SK-N-SH (cell line): ENCODE measurements at regions not wholly inside any gene's neighbourhood (a gene's known extent, or its start where the extent isn't known, plus 50 kb on each side); places are given as distances from the start of the nearest gene placed in this dataset.
A peak's percentile ranks its signal among the peaks of the same experiment; 100 is the strongest.

Experiments
- CTCF ChIA-PET: fragments of 300-600, 350-600 bp; formaldehyde crosslinking; extraction: SDS; loops from one replicate; lab custom pipeline; 2021; lab: Yijun Ruan, JAX
- POLR2A ChIA-PET: fragments of 350-600 bp; sonication (Branson Sonifier 250); formaldehyde crosslinking; extraction: SDS; loops from one replicate; lab custom pipeline; 2020; ENCODE audit warnings: antibody characterized with exemption, inconsistent platforms; lab: Yijun Ruan, JAX
- DNase-seq: peaks from one replicate; pipeline ENCODE4 v3.0.0; 2012
- H2AFZ ChIP-seq: fragments of 200-600 bp; sonication (generic); 2 replicates; pipeline ENCODE4 v1.8.1; 2016; ENCODE audit warnings: antibody characterized with exemption, mild to moderate bottlenecking, low read depth
- H3F3A ChIP-seq: fragments of 200-600 bp; sonication (generic); replicated peaks from 2 replicates; pipeline ENCODE3; 2016; ENCODE audit warnings: antibody characterized with exemption, mild to moderate bottlenecking; ENCODE audit not compliant: insufficient read depth
- H3K27ac ChIP-seq, 2 experiments: fragments of 200-500 bp in 1 of 2; fragments of 200-600 bp in 1 of 2; sonication (Bioruptor generic) in 1 of 2; sonication (generic), shearing (Covaris generic) in 1 of 2; 2 replicates each; pipeline versions ENCODE4 v1.5.1 to v1.6.1; 2014 to 2016; ENCODE audit warnings: low read depth in 2 of 2, inconsistent platforms in 1 of 2, low read length in 1 of 2, mild to moderate bottlenecking in 1 of 2, mixed read lengths in 1 of 2
- H3K27me3 ChIP-seq: fragments of 200-600 bp; sonication (generic), shearing (Covaris generic); 2 replicates; pipeline ENCODE4 v1.6.1; 2016; ENCODE audit warnings: mixed run types; ENCODE audit not compliant: insufficient read depth
- H3K36me3 ChIP-seq, 2 experiments: fragments of 200-500 bp in 1 of 2; fragments of 200-600 bp in 1 of 2; sonication (Bioruptor generic) in 1 of 2; sonication (generic) in 1 of 2; replicated peaks in 1 of 2; 2 replicates each; pipeline versions ENCODE3 to v1.5.1; 2014 to 2016; ENCODE audit warnings: low read length in 1 of 2, mild to moderate bottlenecking in 1 of 2; ENCODE audit not compliant: insufficient read depth in 2 of 2, control insufficient read depth in 1 of 2
- H3K4me1 ChIP-seq, 2 experiments: fragments of 200-500 bp in 1 of 2; fragments of 200-600 bp in 1 of 2; sonication (Bioruptor generic) in 1 of 2; sonication (generic), shearing (Covaris generic) in 1 of 2; 2 replicates each; pipeline versions ENCODE4 v1.5.1 to v1.6.1; 2014 to 2016; ENCODE audit warnings: low read depth in 1 of 2, low read length in 1 of 2, mixed run types in 1 of 2; ENCODE audit not compliant: insufficient read depth in 2 of 2, control insufficient read depth in 1 of 2
- H3K4me2 ChIP-seq: fragments of 200-600 bp; sonication (generic), shearing (Covaris generic); 2 replicates; pipeline ENCODE4 v1.6.1; 2017; ENCODE audit warnings: mixed run types
- H3K4me3 ChIP-seq, 2 experiments: fragments of 200-500 bp in 1 of 2; fragments of 200-600 bp in 1 of 2; sonication (Bioruptor generic) in 1 of 2; sonication (generic), shearing (Covaris generic) in 1 of 2; 2 replicates each; pipeline versions ENCODE4 v1.5.1 to v1.8.1; 2014 to 2016; ENCODE audit warnings: low read depth in 2 of 2, inconsistent platforms in 1 of 2, low read length in 1 of 2, mild to moderate bottlenecking in 1 of 2, mixed read lengths in 1 of 2, moderate library complexity in 1 of 2
- H3K79me2 ChIP-seq: fragments of 200-600 bp; sonication (generic); 2 replicates; pipeline ENCODE4 v1.8.1; 2017; ENCODE audit warnings: mild to moderate bottlenecking; ENCODE audit not compliant: insufficient read depth
- H3K9ac ChIP-seq: fragments of 200-600 bp; sonication (generic); 2 replicates; pipeline ENCODE4 v1.6.1; 2017; ENCODE audit warnings: mixed run types
- H3K9me2 ChIP-seq: fragments of 200-600 bp; sonication (generic); 2 replicates; pipeline ENCODE4 v1.6.1; 2017; ENCODE audit warnings: mixed run types
- H3K9me3 ChIP-seq: fragments of 200-600 bp; sonication (generic); 2 replicates; pipeline ENCODE4 v1.6.1; 2017; ENCODE audit warnings: mixed run types, mild to moderate bottlenecking, moderate library complexity
- H4K20me1 ChIP-seq: fragments of 200-600 bp; sonication (generic); 2 replicates; pipeline ENCODE4 v1.6.1; 2017; ENCODE audit warnings: mild to moderate bottlenecking, mixed run types; ENCODE audit not compliant: insufficient read depth
- CTCF ChIP-seq: fragments of 200-600 bp; sonication (generic); IDR thresholded peaks from 2 replicates; pipeline ENCODE4 v1.6.1; 2017; ENCODE audit warnings: antibody characterized with exemption, mild to moderate bottlenecking, moderate library complexity
- EZH2phosphoT487 ChIP-seq: fragments of 200-600 bp; sonication (generic); IDR thresholded peaks from 2 replicates; pipeline ENCODE4 v1.6.1; 2017; ENCODE audit warnings: low read depth, mixed run types, mild to moderate bottlenecking, antibody characterized with exemption, moderate library complexity, borderline replicate concordance
- FOSL2 ChIP-seq: IDR thresholded peaks from 2 replicates; pipeline ENCODE4 v1.4.0; 2012; ENCODE audit warnings: low read depth, mild to moderate bottlenecking, moderate library complexity, borderline replicate concordance
- FOXJ3 ChIP-seq: sonication (generic); formaldehyde crosslinking; IDR thresholded peaks from 2 replicates; pipeline ENCODE4 v1.5.1; 2020; ENCODE audit warnings: mild to moderate bottlenecking, missing genetic modification reagents
- GABPA ChIP-seq: IDR thresholded peaks from 2 replicates; pipeline ENCODE4 v1.4.0; 2012; ENCODE audit warnings: low read depth, mild to moderate bottlenecking
- GATA2 ChIP-seq: sonication (generic); formaldehyde crosslinking; IDR thresholded peaks from 2 replicates; pipeline ENCODE4 v1.5.0; 2020; ENCODE audit warnings: mild to moderate bottlenecking, missing genetic modification reagents
- MAX ChIP-seq: IDR thresholded peaks from 2 replicates; pipeline ENCODE4 v1.4.0; 2012; ENCODE audit warnings: low read depth
- MEF2A ChIP-seq: IDR thresholded peaks from 2 replicates; pipeline ENCODE4 v1.4.0; 2012; ENCODE audit warnings: low read depth, borderline replicate concordance
- NRF1 ChIP-seq: IDR thresholded peaks from 2 replicates; pipeline ENCODE4 v1.6.1; 2012; ENCODE audit warnings: low read depth, mild to moderate bottlenecking, low read length
- PBX3 ChIP-seq: IDR thresholded peaks from 2 replicates; pipeline ENCODE4; 2012
- POLR2AphosphoS5 ChIP-seq: IDR thresholded peaks from 2 replicates; pipeline ENCODE4 v1.6.1; 2012; ENCODE audit warnings: low read depth, low read length
- RAD21 ChIP-seq: IDR thresholded peaks from 2 replicates; pipeline ENCODE4 v1.6.1; 2012; ENCODE audit warnings: mild to moderate bottlenecking, low read length
- RCOR1 ChIP-seq: fragments of 150-350 bp; IDR thresholded peaks from 2 replicates; pipeline ENCODE4 v1.6.1; 2017; ENCODE audit warnings: antibody characterized with exemption, low read length
- RXRA ChIP-seq: IDR thresholded peaks from 2 replicates; pipeline ENCODE4 v1.4.0; 2012; ENCODE audit warnings: low read depth, mild to moderate bottlenecking, borderline replicate concordance
- SIN3A ChIP-seq: IDR thresholded peaks from 2 replicates; pipeline ENCODE4 v1.6.1; 2012; ENCODE audit warnings: low read depth, mild to moderate bottlenecking, low read length, moderate library complexity, borderline replicate concordance
- SMC3 ChIP-seq: IDR thresholded peaks from 2 replicates; pipeline ENCODE4 v1.6.1; 2012; ENCODE audit warnings: low read depth, low read length, improper control_type of control experiment
- TAF1 ChIP-seq: IDR thresholded peaks from 2 replicates; pipeline ENCODE4 v1.6.1; 2012; ENCODE audit warnings: low read depth, mild to moderate bottlenecking, low read length, moderate library complexity, borderline replicate concordance
- TEAD4 ChIP-seq: IDR thresholded peaks from 2 replicates; pipeline ENCODE4 v1.4.0; 2012; ENCODE audit warnings: mild to moderate bottlenecking, borderline replicate concordance; ENCODE audit not compliant: insufficient read depth
- USF1 ChIP-seq: IDR thresholded peaks from 2 replicates; pipeline ENCODE4 v1.4.0; 2012; ENCODE audit warnings: low read depth, borderline replicate concordance
- USF2 ChIP-seq: fragments of 150-350 bp; IDR thresholded peaks from 2 replicates; pipeline ENCODE4 v1.6.1; 2017; ENCODE audit warnings: antibody characterized with exemption, low read length, low read depth, borderline replicate concordance
- YY1 ChIP-seq: IDR thresholded peaks from 2 replicates; pipeline ENCODE4 v1.4.0; 2012; ENCODE audit warnings: low read depth, mild to moderate bottlenecking
- WGBS: methylation state at CpG from one replicate; pipeline ENCODE4 v1.1.6; 2017; ENCODE audit warnings: low lambda C conversion rate; 5-methylcytosine and 5-hydroxymethylcytosine counted together

- CTCF ChIA-PET = no interaction called here
- Histone ChIP-seq H3K79me2 (no peaks in the 10 kb centered on the region), H2AFZ (no peak overlapping the region), H3K4me3 (no peak overlapping the region), H4K20me1 (no peaks in the 10 kb centered on the region), H3K4me1 (no peaks in the 10 kb centered on the region), H3K9ac (no peak overlapping the region), H3K36me3 (no peaks in the 10 kb centered on the region), H3K4me2 (no peak overlapping the region), H3F3A (no peaks in the 10 kb centered on the region), H3K27me3 (no peaks in the 10 kb centered on the region), H3K9me2 (no peaks in the 10 kb centered on the region), H3K27ac (no peak overlapping the region), H3K9me3 (no peaks in the 10 kb centered on the region)
- POLR2A ChIA-PET = no interaction called here
- TF ChIP-seq USF2 (no peak), POLR2AphosphoS5 (no peak), MEF2A (no peak), EZH2phosphoT487 (no peak), MAX (no peak), USF1 (no peak), YY1 (no peak), PBX3 (no peak), NRF1 (no peak), FOXJ3 (CRISPR knock-in tag) (no peak), TEAD4 (no peak), RCOR1 (no peak), SMC3 (no peak), TAF1 (no peak), SIN3A (no peak), RXRA (no peak)
- DNase-seq = no peak
- 12% methylated on average over 3 of the region's 3 CpGs for WGBS
Measured at GRCh38 chr5:161960314-161960713, 107.3 kb upstream of the GABRG2 start.

GRCh38 chr5:161966564-161966963, 101.0 kb upstream of the GABRG2 start:
- Histone ChIP-seq H3K9ac (no peak overlapping the region), H3K4me2 (no peak overlapping the region), H3K9me2 (no peaks in the 10 kb centered on the region), H4K20me1 (no peaks in the 10 kb centered on the region), H3K9me3 (no peaks in the 10 kb centered on the region), H3K27me3 (no peaks in the 10 kb centered on the region), H3K79me2 (no peaks in the 10 kb centered on the region), H3F3A (no peaks in the 10 kb centered on the region), H3K27ac (no peak overlapping the region), H3K36me3 (no peaks in the 10 kb centered on the region), H3K4me1 (no peaks in the 10 kb centered on the region; a peak in 1 of 4 replicates), H2AFZ (no peak overlapping the region), H3K4me3 (no peak overlapping the region; a peak in 1 of 4 replicates)
- DNase-seq = peak; percentile 1
- no peak for TF ChIP-seq GABPA
- TF ChIP-seq RAD21 = peak; percentile 40
- no peak for TF ChIP-seq GATA2
- TF ChIP-seq TEAD4 = no peak
- no peak for TF ChIP-seq FOXJ3 (CRISPR knock-in tag)
- peak; percentile 46 for TF ChIP-seq CTCF
- TF ChIP-seq FOSL2 = no peak
- ChIA-PET CTCF (interaction anchor here (0.6 to 1.8 kb wide), 4 partner anchors 9 to 350 kb away, joined by 3 to 6 read pairs (median 4); no protein-coding TSS in a partner anchor), POLR2A (no interaction called here)
- WGBS = 0% methylated on average over 3 of the region's 3 CpGs
